ENCODE measurements at regions not wholly inside any gene's neighbourhood (a gene's known extent, or its start where the extent isn't known, plus 50 kb on each side); places are given as distances from the start of the nearest gene placed in this dataset.
A peak's percentile ranks its signal among the peaks of the same experiment; 100 is the strongest.

GRCh38 chr5:68464424-68464823, 248.9 kb downstream of the PIK3R1 start:
- ChIA-PET CTCF (interaction anchor here (0.6 to 1.6 kb wide), 2 partner anchors 178 to 818 kb away, joined by 3 to 6 read pairs; no protein-coding TSS in a partner anchor), POLR2A (no interaction called here)
- no peak overlapping the region for H3K4me3 ChIP-seq (ENCODE audit: low read depth, low read length)
- no peaks in the 10 kb centered on the region for H3K9me3 ChIP-seq (ENCODE audit: control insufficient read depth, insufficient read depth, low read depth, low read length)
- TF ChIP-seq ZBTB17 (tag by site-specific recombination; IDR thresholded peaks at IDR 0.05) = peak; percentile 68
- TF ChIP-seq SCRT2 (tag by site-specific recombination; IDR thresholded peaks at IDR 0.05) = 0 out of 2 replicates have a peak, but pooled peaks have one; percentile 22
- no peak for TF ChIP-seq ZBTB6 (tag by site-specific recombination; IDR thresholded peaks at IDR 0.05)
- peak; percentile 37; the same call in 1 of the 2 replicates for TF ChIP-seq ZNF660 (tag by site-specific recombination; IDR thresholded peaks at IDR 0.05)
- TF ChIP-seq MYNN (tag by site-specific recombination; IDR thresholded peaks at IDR 0.05; ENCODE audit: borderline replicate concordance) = no peak
- 0 out of 2 replicates have a peak, but pooled peaks have one; percentile 29 for TF ChIP-seq ZNF449 (tag by site-specific recombination; IDR thresholded peaks at IDR 0.05)
- TF ChIP-seq ZIC2 (tag by site-specific recombination; IDR thresholded peaks at IDR 0.05) = 0 out of 2 replicates have a peak, but pooled peaks have one; percentile 14
- peaks cover 2% of the 10 kb centered on the region; the same call in 1 of the 2 replicates for H3K4me1 ChIP-seq (ENCODE audit: control insufficient read depth, insufficient read depth, low read length)
- H3K36me3 ChIP-seq (ENCODE audit: control insufficient read depth in 2 of 2, insufficient read depth in 1 of 2, low read length in 2 of 2) = no peaks in the 10 kb centered on the region
- H3K27ac ChIP-seq (ENCODE audit: extremely low read depth, low read depth, low read length) = no peak overlapping the region

- H3K9me3 ChIP-seq (ENCODE audit: control insufficient read depth, insufficient read depth, low read depth, low read length) = no peaks in the 10 kb centered on the region
- no peak overlapping the region for H3K27ac ChIP-seq (ENCODE audit: extremely low read depth, low read depth, low read length)
- TF ChIP-seq ZBTB10 (tag by site-specific recombination; IDR thresholded peaks at IDR 0.05) (no peak), TRIM28 (IDR thresholded peaks at IDR 0.05; ENCODE audit: borderline replicate concordance, low read length) (no peak), ZNF768 (tag by site-specific recombination; IDR thresholded peaks at IDR 0.05) (no peak), ZNF140 (tag by site-specific recombination; IDR thresholded peaks at IDR 0.05) (no peak), ZNF521 (tag by site-specific recombination; IDR thresholded peaks at IDR 0.05) (no peak), ZBTB6 (tag by site-specific recombination; IDR thresholded peaks at IDR 0.05) (no peak), ZNF704 (tag by site-specific recombination; IDR thresholded peaks at IDR 0.05) (no peak), ZNF148 (tag by site-specific recombination; IDR thresholded peaks at IDR 0.05; ENCODE audit: borderline replicate concordance) (no peak), ZSCAN18 (tag by site-specific recombination; IDR thresholded peaks at IDR 0.05) (no peak), HIC1 (tag by site-specific recombination; IDR thresholded peaks at IDR 0.05) (no peak), HOXC10 (CRISPR knock-in tag; IDR thresholded peaks at IDR 0.05) (no peak), ZNF121 (tag by site-specific recombination; IDR thresholded peaks at IDR 0.05) (no peak), ZNF350 (tag by site-specific recombination; IDR thresholded peaks at IDR 0.05) (no peak)
- POLR2A ChIA-PET = no interaction called here
- no peak overlapping the region for H3K4me3 ChIP-seq (ENCODE audit: low read depth, low read length)
- H3K36me3 ChIP-seq (ENCODE audit: control insufficient read depth in 2 of 2, insufficient read depth in 1 of 2, low read length in 2 of 2) = no peaks in the 10 kb centered on the region
- CTCF ChIA-PET = interaction anchor here (0.6 to 1.6 kb wide), 2 partner anchors 178 to 819 kb away, joined by 3 to 6 read pairs; no protein-coding TSS in a partner anchor
- H3K4me1 ChIP-seq (ENCODE audit: control insufficient read depth, insufficient read depth, low read length) = no peaks in the 10 kb centered on the region
These were observed 249.6 kb downstream of the PIK3R1 start for GRCh38 chr5:68465133-68465532.
